Transverse colon (tissue), 3 donors: ENCODE measurements at regions not wholly inside any gene's neighbourhood (a gene's known extent, or its start where the extent isn't known, plus 50 kb on each side); places are given as distances from the start of the nearest gene placed in this dataset.

Source experiments
- CTCF ChIP-seq, 5 experiments: fragments of 200-600 bp in 3 of 5; fragments of 450-650 bp in 2 of 5; sonication (generic) in 3 of 5; IDR thresholded peaks; 1 replicate in 2 of 5; 2 replicates in 3 of 5; pipeline ENCODE4 v1.5.1; 2016 to 2017; ENCODE audit warnings: antibody characterized with exemption in 5 of 5, inconsistent platforms in 3 of 5, mild to moderate bottlenecking in 2 of 5, moderate library complexity in 1 of 5
- EP300 ChIP-seq: sonication (generic); formaldehyde crosslinking; IDR thresholded peaks from one replicate; pipeline ENCODE4 v1.6.1; 2017; ENCODE audit warnings: antibody characterized with exemption, low read depth

GRCh38 chr3:154933581-154933980, 146.5 kb upstream of the MME start:
- TF ChIP-seq EP300 (no peak), CTCF (IDR thresholded peaks at IDR 0.05) (no peak)
